ENCODE measurements at regions not wholly inside any gene's neighbourhood (a gene's known extent, or its start where the extent isn't known, plus 50 kb on each side); places are given as distances from the start of the nearest gene placed in this dataset.

- no peak for TF ChIP-seq CTCF (IDR thresholded peaks at IDR 0.05)
- no peak for TF ChIP-seq POLR2A (IDR thresholded peaks at IDR 0.05)
Observed at GRCh38 chr20:43284486-43284885, 94.8 kb upstream of the PTPRT start.

Data from heart left ventricle (tissue), 13 donors.